ENCODE measurements at regions not wholly inside any gene's neighbourhood (a gene's known extent, or its start where the extent isn't known, plus 50 kb on each side); places are given as distances from the start of the nearest gene placed in this dataset.

GRCh38 chr5:118533156-118533555 lies 455.2 kb downstream of the DTWD2 start:
- H3K27ac ChIP-seq (ENCODE audit: low read length): no peak overlapping the region
- H3K36me3 ChIP-seq (ENCODE audit: insufficient read depth, low read length): no peaks in the 10 kb centered on the region
- H4K20me1 ChIP-seq (ENCODE audit: insufficient read depth): no peaks in the 10 kb centered on the region
- TF ChIP-seq POLR2AphosphoS5 (IDR thresholded peaks at IDR 0.05): no peak
- no peak for TF ChIP-seq TAF1 (IDR thresholded peaks at IDR 0.05; ENCODE audit: low read depth)
- no peak for TF ChIP-seq REST (IDR thresholded peaks at IDR 0.05; ENCODE audit: borderline replicate concordance)
- no peak for TF ChIP-seq SMC3 (conservative IDR thresholded peaks at IDR 0.05; ENCODE audit: poor library complexity)
- no peak for TF ChIP-seq EZH2 (IDR thresholded peaks at IDR 0.05; ENCODE audit: borderline replicate concordance, insufficient read depth, low read length, poor library complexity, severe bottlenecking)
- TF ChIP-seq RAD21 (conservative IDR thresholded peaks at IDR 0.05): no peak
- no peak overlapping the region for H3K4me3 ChIP-seq (ENCODE audit: low read length)
- H3K4me2 ChIP-seq (ENCODE audit: low read length): no peak overlapping the region
- no peak overlapping the region for H2AFZ ChIP-seq (ENCODE audit: low read depth, low read length)
- no peaks in the 10 kb centered on the region for H3K79me2 ChIP-seq (replicated peaks; ENCODE audit: insufficient read depth, low read length)
- H3K9ac ChIP-seq (ENCODE audit: low read length): no peak overlapping the region
- no peaks in the 10 kb centered on the region for H3K9me2 ChIP-seq (ENCODE audit: insufficient read depth, low read length)
- no peaks in the 10 kb centered on the region for H3K27me3 ChIP-seq (ENCODE audit: insufficient read depth, low read depth, low read length)
- H3K9me3 ChIP-seq (ENCODE audit: low read length): no peaks in the 10 kb centered on the region
- H3F3A ChIP-seq (ENCODE audit: insufficient read depth, low read length, poor library complexity, severe bottlenecking): no peaks in the 10 kb centered on the region

GRCh38 chr5:118531276-118531675 lies 457.1 kb downstream of the DTWD2 start:
- Histone ChIP-seq H3K27ac (ENCODE audit: low read length) (no peak overlapping the region), H4K20me1 (ENCODE audit: insufficient read depth) (no peaks in the 10 kb centered on the region), H3K4me3 (ENCODE audit: low read length) (no peak overlapping the region), H3K9ac (ENCODE audit: low read length) (no peak overlapping the region), H2AFZ (ENCODE audit: low read depth, low read length) (no peak overlapping the region), H3K4me2 (ENCODE audit: low read length) (no peak overlapping the region), H3K9me2 (ENCODE audit: insufficient read depth, low read length) (no peaks in the 10 kb centered on the region), H3F3A (ENCODE audit: insufficient read depth, low read length, poor library complexity, severe bottlenecking) (no peaks in the 10 kb centered on the region), H3K27me3 (ENCODE audit: insufficient read depth, low read depth, low read length) (no peaks in the 10 kb centered on the region), H3K79me2 (replicated peaks; ENCODE audit: insufficient read depth, low read length) (no peaks in the 10 kb centered on the region), H3K36me3 (ENCODE audit: insufficient read depth, low read length) (no peaks in the 10 kb centered on the region), H3K9me3 (ENCODE audit: low read length) (no peaks in the 10 kb centered on the region)
- no peak for TF ChIP-seq TAF1 (IDR thresholded peaks at IDR 0.05; ENCODE audit: low read depth)
- TF ChIP-seq REST (IDR thresholded peaks at IDR 0.05; ENCODE audit: borderline replicate concordance): no peak
- no peak for TF ChIP-seq SMC3 (conservative IDR thresholded peaks at IDR 0.05; ENCODE audit: poor library complexity)
- TF ChIP-seq EZH2 (IDR thresholded peaks at IDR 0.05; ENCODE audit: borderline replicate concordance, insufficient read depth, low read length, poor library complexity, severe bottlenecking): no peak
- no peak for TF ChIP-seq POLR2AphosphoS5 (IDR thresholded peaks at IDR 0.05)
- TF ChIP-seq RAD21 (conservative IDR thresholded peaks at IDR 0.05): no peak
- no peak for TF ChIP-seq CTCF (IDR thresholded peaks at IDR 0.05; ENCODE audit: poor library complexity, severe bottlenecking)
- TF ChIP-seq MXI1 (conservative IDR thresholded peaks at IDR 0.05; ENCODE audit: poor library complexity, severe bottlenecking): no peak
- no peak for TF ChIP-seq EP300 (conservative IDR thresholded peaks at IDR 0.05; ENCODE audit: poor library complexity, severe bottlenecking)
